HG03342 (cell line): ENCODE measurements at regions not wholly inside any gene's neighbourhood (a gene's known extent, or its start where the extent isn't known, plus 50 kb on each side); places are given as distances from the start of the nearest gene placed in this dataset.

Experiments
- ATAC-seq: cut with Tn5 transposase; IDR thresholded peaks from one replicate; pipeline ENCODE4 v1.9.1; 2021; ENCODE audit warnings: mild to moderate bottlenecking, moderate library complexity; ENCODE audit not compliant: unreplicated experiment

GRCh38 chr11:112880495-112880894 lies 80.7 kb upstream of the NCAM1 start:
- ATAC-seq, result no peak

- no peak for ATAC-seq
These were observed 79.8 kb upstream of the NCAM1 start for GRCh38 chr11:112881461-112881860.

GRCh38 chr11:112882494-112883381 lies 78.5 kb upstream of the NCAM1 start:
- ATAC-seq, result no peak

- ATAC-seq, result no peak
These were observed 77.0 kb upstream of the NCAM1 start for GRCh38 chr11:112884012-112884767.

- no peak for ATAC-seq
These were observed 75.3 kb upstream of the NCAM1 start for GRCh38 chr11:112885744-112886433.

GRCh38 chr11:112886434-112887370 lies 74.5 kb upstream of the NCAM1 start:
- no peak for ATAC-seq

GRCh38 chr11:112889446-112889845 lies 71.8 kb upstream of the NCAM1 start:
- no peak for ATAC-seq

GRCh38 chr11:112899235-112900006 lies 61.8 kb upstream of the NCAM1 start:
- ATAC-seq, result no peak

GRCh38 chr11:112901924-112902323 lies 59.3 kb upstream of the NCAM1 start:
- no peak for ATAC-seq

GRCh38 chr11:112902361-112903011 lies 58.7 kb upstream of the NCAM1 start:
- no peak for ATAC-seq

GRCh38 chr11:112903340-112903739 lies 57.9 kb upstream of the NCAM1 start:
- no peak for ATAC-seq

GRCh38 chr11:112911124-112911523 lies 50.1 kb upstream of the NCAM1 start:
- ATAC-seq, result no peak
